ENCODE measurements at regions not wholly inside any gene's neighbourhood (a gene's known extent, or its start where the extent isn't known, plus 50 kb on each side); places are given as distances from the start of the nearest gene placed in this dataset.
A peak's percentile ranks its signal among the peaks of the same experiment; 100 is the strongest.

DNA sequence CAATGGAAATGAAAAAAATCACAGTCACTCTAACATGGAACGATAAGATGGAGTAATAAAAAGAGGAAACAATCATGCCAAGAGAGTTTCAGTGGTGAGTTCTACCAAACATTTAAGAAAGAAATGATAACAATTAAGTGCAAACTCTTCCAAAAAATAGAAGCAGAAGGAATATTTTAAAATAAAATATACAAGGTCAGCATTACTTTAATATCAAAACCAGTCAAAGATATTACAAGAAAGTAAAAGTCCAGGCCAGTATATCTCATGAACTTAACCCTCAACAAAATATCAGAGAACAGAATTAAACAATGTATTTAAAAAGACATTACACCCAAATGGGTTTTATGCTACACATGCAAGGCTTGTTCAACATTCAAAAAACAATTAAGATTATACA, 829.4 kb downstream of the TRIB2 start:
- H3K9ac ChIP-seq (ENCODE audit: low read length) = no peak overlapping the region
- H3K27ac ChIP-seq (ENCODE audit: low read length) = no peak overlapping the region
- H3K4me1 ChIP-seq (ENCODE audit: low read length) = peaks cover 54% of the 10 kb centered on the region
- no peak overlapping the region for H2AFZ ChIP-seq (ENCODE audit: low read length)
- no peaks in the 10 kb centered on the region for H3K9me3 ChIP-seq (replicated peaks; ENCODE audit: insufficient read depth, low read length)
- H4K20me1 ChIP-seq (ENCODE audit: insufficient read depth, low read length) = no peaks in the 10 kb centered on the region
- H3K9me2 ChIP-seq (replicated peaks; ENCODE audit: insufficient read depth, low read length) = no peaks in the 10 kb centered on the region
- no peaks in the 10 kb centered on the region for H3K79me2 ChIP-seq (ENCODE audit: low read length)
- TF ChIP-seq EZH2phosphoT487 (IDR thresholded peaks at IDR 0.05; ENCODE audit: low read length) (no peak), EZH2 (optimal IDR thresholded peaks at IDR 0.05; ENCODE audit: low read depth, low read length) (no peak), CTCF (IDR thresholded peaks at IDR 0.05; ENCODE audit: low read length) (no peak)
- peaks cover 41% of the 10 kb centered on the region for H3F3A ChIP-seq (ENCODE audit: insufficient read depth, low read length)
- H3K4me3 ChIP-seq (ENCODE audit: low read length) = no peak overlapping the region
- no peaks in the 10 kb centered on the region for H3K36me3 ChIP-seq (replicated peaks; ENCODE audit: insufficient read depth, low read length)
- H3K4me2 ChIP-seq (ENCODE audit: low read depth, low read length) = no peak overlapping the region
- H3K27me3 ChIP-seq (replicated peaks; ENCODE audit: insufficient read depth, low read length) = no peaks in the 10 kb centered on the region
- no peak for DNase-seq

GRCh38 chr2:13550285-13551231, 833.8 kb downstream of the TRIB2 start:
- TF ChIP-seq EZH2phosphoT487 (IDR thresholded peaks at IDR 0.05; ENCODE audit: low read length) (no peak), CTCF (IDR thresholded peaks at IDR 0.05; ENCODE audit: low read length) (no peak), EZH2 (optimal IDR thresholded peaks at IDR 0.05; ENCODE audit: low read depth, low read length) (no peak)
- H3K79me2 ChIP-seq (ENCODE audit: low read length) = no peaks in the 10 kb centered on the region
- H2AFZ ChIP-seq (ENCODE audit: low read length) = peak overlapping the region; percentile 24
- peak overlapping the region; percentile 57 for H3K4me2 ChIP-seq (ENCODE audit: low read depth, low read length)
- no peaks in the 10 kb centered on the region for H3K36me3 ChIP-seq (replicated peaks; ENCODE audit: insufficient read depth, low read length)
- peak overlapping the region; percentile 38; the same call in 1 of the 2 replicates for H3K9ac ChIP-seq (ENCODE audit: low read length)
- H3K9me3 ChIP-seq (replicated peaks; ENCODE audit: insufficient read depth, low read length) = no peaks in the 10 kb centered on the region
- H3K4me3 ChIP-seq (ENCODE audit: low read length) = peak overlapping the region; percentile 47
- peaks cover 30% of the 10 kb centered on the region for H3K4me1 ChIP-seq (ENCODE audit: low read length)
- H3K27me3 ChIP-seq (replicated peaks; ENCODE audit: insufficient read depth, low read length) = no peaks in the 10 kb centered on the region
- peak overlapping the region; percentile 54; the same call in 1 of the 2 replicates for H3K27ac ChIP-seq (ENCODE audit: low read length)
- H4K20me1 ChIP-seq (ENCODE audit: insufficient read depth, low read length) = no peaks in the 10 kb centered on the region
- H3K9me2 ChIP-seq (replicated peaks; ENCODE audit: insufficient read depth, low read length) = no peaks in the 10 kb centered on the region
- H3F3A ChIP-seq (ENCODE audit: insufficient read depth, low read length) = peaks cover 12% of the 10 kb centered on the region; the same call in 1 of the 2 replicates
- peak; percentile 49 for DNase-seq

DNA sequence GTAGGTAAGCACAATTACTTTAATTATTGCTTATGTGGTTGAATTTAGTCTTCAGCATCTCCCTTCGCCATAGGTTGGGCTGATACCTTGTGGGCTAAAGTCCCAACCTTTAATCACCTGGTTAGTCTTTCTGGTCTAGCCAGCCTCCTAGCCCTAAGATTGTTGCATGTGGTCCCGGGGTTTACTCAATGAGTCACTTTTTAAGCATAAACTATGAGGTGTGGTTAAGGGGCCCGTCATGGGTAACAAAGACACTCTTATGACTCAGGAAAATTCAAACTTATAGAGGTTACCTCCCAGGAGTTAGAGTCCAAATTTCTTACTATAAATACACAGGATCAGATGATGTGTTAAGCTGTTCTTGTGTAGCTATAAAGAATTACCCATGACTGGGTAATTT, 841.6 kb downstream of the TRIB2 start:
- Histone ChIP-seq H2AFZ (ENCODE audit: low read length) (no peak overlapping the region), H3K4me1 (ENCODE audit: low read length) (peaks cover 49% of the 10 kb centered on the region), H3K27ac (ENCODE audit: low read length) (no peak overlapping the region), H3K4me2 (ENCODE audit: low read depth, low read length) (no peak overlapping the region), H3K9me2 (replicated peaks; ENCODE audit: insufficient read depth, low read length) (no peaks in the 10 kb centered on the region), H3F3A (ENCODE audit: insufficient read depth, low read length) (peaks cover 17% of the 10 kb centered on the region), H3K36me3 (replicated peaks; ENCODE audit: insufficient read depth, low read length) (no peaks in the 10 kb centered on the region), H3K9me3 (replicated peaks; ENCODE audit: insufficient read depth, low read length) (no peaks in the 10 kb centered on the region), H3K4me3 (ENCODE audit: low read length) (no peak overlapping the region), H4K20me1 (ENCODE audit: insufficient read depth, low read length) (no peaks in the 10 kb centered on the region), H3K9ac (ENCODE audit: low read length) (no peak overlapping the region), H3K79me2 (ENCODE audit: low read length) (no peaks in the 10 kb centered on the region), H3K27me3 (replicated peaks; ENCODE audit: insufficient read depth, low read length) (no peaks in the 10 kb centered on the region)
- peak; percentile 23 for DNase-seq
- TF ChIP-seq EZH2 (optimal IDR thresholded peaks at IDR 0.05; ENCODE audit: low read depth, low read length) (no peak), CTCF (IDR thresholded peaks at IDR 0.05; ENCODE audit: low read length) (no peak), EZH2phosphoT487 (IDR thresholded peaks at IDR 0.05; ENCODE audit: low read length) (no peak)
